PC-9 (cell line): ENCODE measurements at regions not wholly inside any gene's neighbourhood (a gene's known extent, or its start where the extent isn't known, plus 50 kb on each side); places are given as distances from the start of the nearest gene placed in this dataset.

Source experiments
- CTCF ChIP-seq: fragments of 200-600 bp; sonication (generic); conservative IDR thresholded peaks from 2 replicates; pipeline ENCODE4 v1.6.1; 2017; ENCODE audit warnings: mixed run types, antibody characterized with exemption, mild to moderate bottlenecking, moderate library complexity
- EZH2 ChIP-seq: fragments of 200-600 bp; sonication (generic); IDR thresholded peaks from 2 replicates; pipeline ENCODE4 v1.8.0; 2017; ENCODE audit warnings: antibody characterized with exemption, low read depth

- TF ChIP-seq CTCF = no peak
- TF ChIP-seq EZH2 = no peak
Measured at GRCh38 chr12:5369298-5369697, 62.6 kb upstream of the NTF3 start.
